ENCODE measurements at regions not wholly inside any gene's neighbourhood (a gene's known extent, or its start where the extent isn't known, plus 50 kb on each side); places are given as distances from the start of the nearest gene placed in this dataset.

DNA sequence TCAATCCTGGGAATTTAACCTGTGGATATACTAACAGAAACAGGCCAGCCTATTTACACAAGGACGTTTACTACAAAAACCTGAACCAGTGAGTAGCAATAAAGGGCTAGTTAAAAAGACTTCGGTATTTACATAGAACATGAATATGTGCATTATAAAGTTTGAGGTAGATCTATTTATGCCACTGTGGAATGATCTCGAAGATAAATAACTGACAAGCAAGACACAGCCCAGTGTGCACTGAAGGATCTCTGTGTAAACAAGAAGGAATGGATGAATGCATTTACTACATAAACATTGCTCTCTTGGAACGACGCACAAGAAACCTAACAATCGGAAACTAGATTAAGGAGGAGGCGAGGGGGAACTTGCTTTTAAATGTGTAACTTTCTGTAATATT, 132.0 kb upstream of the NSMCE3 start:
- H3K27me3 ChIP-seq (ENCODE audit: control insufficient read depth, insufficient read depth, low read length): no peaks in the 10 kb centered on the region
- no peaks in the 10 kb centered on the region for H3K4me1 ChIP-seq (ENCODE audit: control insufficient read depth, extremely low read depth, insufficient read depth, low read length)
- H3K9me3 ChIP-seq (ENCODE audit: control insufficient read depth, insufficient read depth, low read depth, low read length): no peaks in the 10 kb centered on the region
- no peak for DNase-seq (ENCODE audit: low read depth in 2 of 2)
- TF ChIP-seq, protein P1, sequence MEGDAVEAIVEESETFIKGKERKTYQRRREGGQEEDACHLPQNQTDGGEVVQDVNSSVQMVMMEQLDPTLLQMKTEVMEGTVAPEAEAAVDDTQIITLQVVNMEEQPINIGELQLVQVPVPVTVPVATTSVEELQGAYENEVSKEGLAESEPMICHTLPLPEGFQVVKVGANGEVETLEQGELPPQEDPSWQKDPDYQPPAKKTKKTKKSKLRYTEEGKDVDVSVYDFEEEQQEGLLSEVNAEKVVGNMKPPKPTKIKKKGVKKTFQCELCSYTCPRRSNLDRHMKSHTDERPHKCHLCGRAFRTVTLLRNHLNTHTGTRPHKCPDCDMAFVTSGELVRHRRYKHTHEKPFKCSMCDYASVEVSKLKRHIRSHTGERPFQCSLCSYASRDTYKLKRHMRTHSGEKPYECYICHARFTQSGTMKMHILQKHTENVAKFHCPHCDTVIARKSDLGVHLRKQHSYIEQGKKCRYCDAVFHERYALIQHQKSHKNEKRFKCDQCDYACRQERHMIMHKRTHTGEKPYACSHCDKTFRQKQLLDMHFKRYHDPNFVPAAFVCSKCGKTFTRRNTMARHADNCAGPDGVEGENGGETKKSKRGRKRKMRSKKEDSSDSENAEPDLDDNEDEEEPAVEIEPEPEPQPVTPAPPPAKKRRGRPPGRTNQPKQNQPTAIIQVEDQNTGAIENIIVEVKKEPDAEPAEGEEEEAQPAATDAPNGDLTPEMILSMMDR (conservative IDR thresholded peaks at IDR 0.05 in 1 of 2, IDR thresholded peaks at IDR 0.05 in 1 of 2; ENCODE audit: low read depth in 1 of 2, low read length in 2 of 2): no peak
- TF ChIP-seq EZH2 (IDR thresholded peaks at IDR 0.05; ENCODE audit: low read length, missing control alignments): no peak
- no peak overlapping the region for H2AFZ ChIP-seq (ENCODE audit: low read length)
- H3K9ac ChIP-seq (ENCODE audit: insufficient read depth, low read length): no peak overlapping the region
- no peak overlapping the region for H3K4me2 ChIP-seq (ENCODE audit: extremely low read depth, insufficient read depth, low read length)
- H3K79me2 ChIP-seq (ENCODE audit: control insufficient read depth, insufficient read depth, low read length): no peaks in the 10 kb centered on the region
- no peaks in the 10 kb centered on the region for H3K36me3 ChIP-seq (ENCODE audit: control insufficient read depth, insufficient read depth, low read length)
- H3K27ac ChIP-seq (ENCODE audit: insufficient read depth, low read length): no peak overlapping the region
- no peaks in the 10 kb centered on the region for H4K20me1 ChIP-seq (ENCODE audit: control insufficient read depth, extremely low read depth, insufficient read depth, low read length)
- no peak overlapping the region for H3K4me3 ChIP-seq (replicated peaks in 1 of 4; ENCODE audit: control extremely low read depth in 1 of 4, insufficient read depth in 1 of 4, low read depth in 3 of 4, low read length in 4 of 4)

- no peak for DNase-seq (ENCODE audit: low read depth in 2 of 2)
- Histone ChIP-seq H3K4me3 (replicated peaks in 1 of 4; ENCODE audit: control extremely low read depth in 1 of 4, insufficient read depth in 1 of 4, low read depth in 3 of 4, low read length in 4 of 4) (no peak overlapping the region), H3K4me1 (ENCODE audit: control insufficient read depth, extremely low read depth, insufficient read depth, low read length) (no peaks in the 10 kb centered on the region), H3K36me3 (ENCODE audit: control insufficient read depth, insufficient read depth, low read length) (no peaks in the 10 kb centered on the region), H2AFZ (ENCODE audit: low read length) (no peak overlapping the region), H3K9ac (ENCODE audit: insufficient read depth, low read length) (no peak overlapping the region), H3K4me2 (ENCODE audit: extremely low read depth, insufficient read depth, low read length) (no peak overlapping the region), H3K79me2 (ENCODE audit: control insufficient read depth, insufficient read depth, low read length) (no peaks in the 10 kb centered on the region), H4K20me1 (ENCODE audit: control insufficient read depth, extremely low read depth, insufficient read depth, low read length) (no peaks in the 10 kb centered on the region), H3K27ac (ENCODE audit: insufficient read depth, low read length) (no peak overlapping the region), H3K9me3 (ENCODE audit: control insufficient read depth, insufficient read depth, low read depth, low read length) (no peaks in the 10 kb centered on the region), H3K27me3 (ENCODE audit: control insufficient read depth, insufficient read depth, low read length) (no peaks in the 10 kb centered on the region)
- TF ChIP-seq, protein P1 (conservative IDR thresholded peaks at IDR 0.05 in 1 of 2, IDR thresholded peaks at IDR 0.05 in 1 of 2; ENCODE audit: low read depth in 1 of 2, low read length in 2 of 2): no peak
- no peak for TF ChIP-seq EZH2 (IDR thresholded peaks at IDR 0.05; ENCODE audit: low read length, missing control alignments)
These were observed 131.1 kb upstream of the NSMCE3 start for GRCh38 chr15:29400701-29401100.

- Histone ChIP-seq H4K20me1 (ENCODE audit: control insufficient read depth, extremely low read depth, insufficient read depth, low read length) (no peaks in the 10 kb centered on the region), H2AFZ (ENCODE audit: low read length) (no peak overlapping the region), H3K4me2 (ENCODE audit: extremely low read depth, insufficient read depth, low read length) (no peak overlapping the region), H3K27me3 (ENCODE audit: control insufficient read depth, insufficient read depth, low read length) (no peaks in the 10 kb centered on the region), H3K36me3 (ENCODE audit: control insufficient read depth, insufficient read depth, low read length) (no peaks in the 10 kb centered on the region), H3K9ac (ENCODE audit: insufficient read depth, low read length) (no peak overlapping the region), H3K4me3 (replicated peaks in 1 of 4; ENCODE audit: control extremely low read depth in 1 of 4, insufficient read depth in 1 of 4, low read depth in 3 of 4, low read length in 4 of 4) (no peak overlapping the region), H3K27ac (ENCODE audit: insufficient read depth, low read length) (no peak overlapping the region), H3K4me1 (ENCODE audit: control insufficient read depth, extremely low read depth, insufficient read depth, low read length) (no peaks in the 10 kb centered on the region), H3K9me3 (ENCODE audit: control insufficient read depth, insufficient read depth, low read depth, low read length) (no peaks in the 10 kb centered on the region), H3K79me2 (ENCODE audit: control insufficient read depth, insufficient read depth, low read length) (no peaks in the 10 kb centered on the region)
- TF ChIP-seq, protein P1 (conservative IDR thresholded peaks at IDR 0.05 in 1 of 2, IDR thresholded peaks at IDR 0.05 in 1 of 2; ENCODE audit: low read depth in 1 of 2, low read length in 2 of 2): no peak
- TF ChIP-seq EZH2 (IDR thresholded peaks at IDR 0.05; ENCODE audit: low read length, missing control alignments): no peak
- DNase-seq (ENCODE audit: low read depth in 2 of 2): no peak
These were observed 129.3 kb upstream of the NSMCE3 start for GRCh38 chr15:29398907-29399306.

Data from fibroblast of lung (primary cell).